ENCODE measurements at regions not wholly inside any gene's neighbourhood (a gene's known extent, or its start where the extent isn't known, plus 50 kb on each side); places are given as distances from the start of the nearest gene placed in this dataset.

DNA sequence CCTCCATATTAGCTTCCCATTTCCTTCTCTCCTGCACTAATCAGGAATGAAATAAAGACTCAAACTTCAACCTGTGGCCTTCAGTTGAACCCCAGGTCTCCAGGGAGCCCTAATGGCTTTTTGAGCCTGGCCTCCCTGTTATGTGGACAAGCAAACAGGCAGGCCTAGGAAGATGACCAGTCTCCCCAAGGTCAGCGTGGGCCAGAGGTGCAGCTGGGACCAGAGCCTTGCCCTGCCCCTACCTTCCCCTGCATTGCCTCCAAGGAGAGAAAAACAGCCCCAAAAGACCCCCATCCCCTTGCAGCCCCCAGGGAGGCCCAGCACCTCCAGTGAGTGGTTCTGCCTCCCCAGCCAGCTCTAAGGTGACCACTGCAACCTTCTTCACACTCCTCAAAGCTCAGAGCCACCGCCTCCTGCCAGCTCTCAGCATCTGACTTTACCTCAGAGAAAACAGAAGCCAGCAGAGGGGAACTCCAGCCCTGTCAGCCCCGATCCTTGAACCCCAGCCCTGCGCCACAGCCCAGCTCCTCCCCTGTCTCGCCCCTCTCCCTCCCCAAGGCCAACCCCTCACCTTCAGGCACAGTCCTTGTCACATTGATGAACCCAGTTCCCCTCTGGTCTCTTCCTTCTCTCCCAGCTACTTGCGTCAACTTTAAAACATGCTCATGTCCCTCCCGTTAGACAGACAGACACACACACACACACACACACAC lies 59.5 kb upstream of the ID2 start:
- no peaks in the 10 kb centered on the region for H4K20me1 ChIP-seq (ENCODE audit: insufficient read depth, low read length)
- H3K9me3 ChIP-seq (replicated peaks; ENCODE audit: insufficient read depth, low read length): no peaks in the 10 kb centered on the region
- no peaks in the 10 kb centered on the region for H3K36me3 ChIP-seq (replicated peaks; ENCODE audit: insufficient read depth, low read length)
- no peaks in the 10 kb centered on the region for H3F3A ChIP-seq (ENCODE audit: insufficient read depth, low read length)
- H3K4me3 ChIP-seq (ENCODE audit: low read length): no peak overlapping the region
- TF ChIP-seq EZH2phosphoT487 (IDR thresholded peaks at IDR 0.05; ENCODE audit: low read length) (no peak), CTCF (IDR thresholded peaks at IDR 0.05; ENCODE audit: low read length) (no peak), EZH2 (optimal IDR thresholded peaks at IDR 0.05; ENCODE audit: low read depth, low read length) (no peak)
- H3K9ac ChIP-seq (ENCODE audit: low read length): no peak overlapping the region
- no peak overlapping the region for H3K4me2 ChIP-seq (ENCODE audit: low read depth, low read length)
- H2AFZ ChIP-seq (ENCODE audit: low read length): no peak overlapping the region
- H3K9me2 ChIP-seq (replicated peaks; ENCODE audit: insufficient read depth, low read length): no peaks in the 10 kb centered on the region
- no peak overlapping the region for H3K27ac ChIP-seq (ENCODE audit: low read length)
- no peaks in the 10 kb centered on the region for H3K79me2 ChIP-seq (ENCODE audit: low read length)
- no peaks in the 10 kb centered on the region for H3K27me3 ChIP-seq (replicated peaks; ENCODE audit: insufficient read depth, low read length)
- DNase-seq: no peak
- no peaks in the 10 kb centered on the region for H3K4me1 ChIP-seq (ENCODE audit: low read length)

GRCh38 chr2:8622924-8623465 lies 58.9 kb upstream of the ID2 start:
- Histone ChIP-seq H3K36me3 (replicated peaks; ENCODE audit: insufficient read depth, low read length) (no peaks in the 10 kb centered on the region), H3K9me3 (replicated peaks; ENCODE audit: insufficient read depth, low read length) (no peaks in the 10 kb centered on the region), H3K4me2 (ENCODE audit: low read depth, low read length) (no peak overlapping the region), H3K4me1 (ENCODE audit: low read length) (no peaks in the 10 kb centered on the region), H3K79me2 (ENCODE audit: low read length) (no peaks in the 10 kb centered on the region), H3K9me2 (replicated peaks; ENCODE audit: insufficient read depth, low read length) (no peaks in the 10 kb centered on the region), H3K9ac (ENCODE audit: low read length) (no peak overlapping the region), H3K27me3 (replicated peaks; ENCODE audit: insufficient read depth, low read length) (no peaks in the 10 kb centered on the region), H3F3A (ENCODE audit: insufficient read depth, low read length) (no peaks in the 10 kb centered on the region), H3K4me3 (ENCODE audit: low read length) (no peak overlapping the region), H3K27ac (ENCODE audit: low read length) (no peak overlapping the region), H4K20me1 (ENCODE audit: insufficient read depth, low read length) (no peaks in the 10 kb centered on the region), H2AFZ (ENCODE audit: low read length) (no peak overlapping the region)
- no peak for DNase-seq
- TF ChIP-seq EZH2 (optimal IDR thresholded peaks at IDR 0.05; ENCODE audit: low read depth, low read length) (no peak), EZH2phosphoT487 (IDR thresholded peaks at IDR 0.05; ENCODE audit: low read length) (no peak), CTCF (IDR thresholded peaks at IDR 0.05; ENCODE audit: low read length) (no peak)

DNA sequence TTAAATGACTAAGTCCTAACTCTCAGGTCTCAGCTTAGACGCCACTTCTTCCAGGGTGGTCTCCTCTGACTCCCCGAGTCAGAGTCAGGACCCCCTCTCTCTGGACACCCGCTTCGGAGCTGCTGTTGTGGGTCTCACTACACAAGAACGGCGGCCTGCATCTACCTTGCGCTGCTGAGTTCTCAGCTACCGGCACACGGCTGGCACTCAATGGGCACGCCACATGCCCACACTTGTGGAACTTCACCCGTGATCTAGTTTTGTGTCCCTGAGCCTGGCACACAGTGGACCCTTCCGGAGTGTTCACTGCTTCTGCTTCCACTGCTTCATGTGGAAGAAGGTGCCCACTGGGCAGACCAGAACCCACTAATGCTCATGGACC lies 58.3 kb upstream of the ID2 start:
- H4K20me1 ChIP-seq (ENCODE audit: insufficient read depth, low read length): no peaks in the 10 kb centered on the region
- TF ChIP-seq EZH2phosphoT487 (IDR thresholded peaks at IDR 0.05; ENCODE audit: low read length) (no peak), CTCF (IDR thresholded peaks at IDR 0.05; ENCODE audit: low read length) (no peak), EZH2 (optimal IDR thresholded peaks at IDR 0.05; ENCODE audit: low read depth, low read length) (no peak)
- H3K36me3 ChIP-seq (replicated peaks; ENCODE audit: insufficient read depth, low read length): no peaks in the 10 kb centered on the region
- H3K4me1 ChIP-seq (ENCODE audit: low read length): no peaks in the 10 kb centered on the region
- no peak overlapping the region for H3K4me2 ChIP-seq (ENCODE audit: low read depth, low read length)
- H3F3A ChIP-seq (ENCODE audit: insufficient read depth, low read length): no peaks in the 10 kb centered on the region
- no peak overlapping the region for H3K27ac ChIP-seq (ENCODE audit: low read length)
- H2AFZ ChIP-seq (ENCODE audit: low read length): no peak overlapping the region
- no peak for DNase-seq
- H3K4me3 ChIP-seq (ENCODE audit: low read length): no peak overlapping the region
- H3K27me3 ChIP-seq (replicated peaks; ENCODE audit: insufficient read depth, low read length): no peaks in the 10 kb centered on the region
- H3K9me3 ChIP-seq (replicated peaks; ENCODE audit: insufficient read depth, low read length): no peaks in the 10 kb centered on the region
- no peak overlapping the region for H3K9ac ChIP-seq (ENCODE audit: low read length)
- H3K9me2 ChIP-seq (replicated peaks; ENCODE audit: insufficient read depth, low read length): no peaks in the 10 kb centered on the region
- H3K79me2 ChIP-seq (ENCODE audit: low read length): no peaks in the 10 kb centered on the region
